ENCODE measurements at regions not wholly inside any gene's neighbourhood (a gene's known extent, or its start where the extent isn't known, plus 50 kb on each side); places are given as distances from the start of the nearest gene placed in this dataset.

DNA sequence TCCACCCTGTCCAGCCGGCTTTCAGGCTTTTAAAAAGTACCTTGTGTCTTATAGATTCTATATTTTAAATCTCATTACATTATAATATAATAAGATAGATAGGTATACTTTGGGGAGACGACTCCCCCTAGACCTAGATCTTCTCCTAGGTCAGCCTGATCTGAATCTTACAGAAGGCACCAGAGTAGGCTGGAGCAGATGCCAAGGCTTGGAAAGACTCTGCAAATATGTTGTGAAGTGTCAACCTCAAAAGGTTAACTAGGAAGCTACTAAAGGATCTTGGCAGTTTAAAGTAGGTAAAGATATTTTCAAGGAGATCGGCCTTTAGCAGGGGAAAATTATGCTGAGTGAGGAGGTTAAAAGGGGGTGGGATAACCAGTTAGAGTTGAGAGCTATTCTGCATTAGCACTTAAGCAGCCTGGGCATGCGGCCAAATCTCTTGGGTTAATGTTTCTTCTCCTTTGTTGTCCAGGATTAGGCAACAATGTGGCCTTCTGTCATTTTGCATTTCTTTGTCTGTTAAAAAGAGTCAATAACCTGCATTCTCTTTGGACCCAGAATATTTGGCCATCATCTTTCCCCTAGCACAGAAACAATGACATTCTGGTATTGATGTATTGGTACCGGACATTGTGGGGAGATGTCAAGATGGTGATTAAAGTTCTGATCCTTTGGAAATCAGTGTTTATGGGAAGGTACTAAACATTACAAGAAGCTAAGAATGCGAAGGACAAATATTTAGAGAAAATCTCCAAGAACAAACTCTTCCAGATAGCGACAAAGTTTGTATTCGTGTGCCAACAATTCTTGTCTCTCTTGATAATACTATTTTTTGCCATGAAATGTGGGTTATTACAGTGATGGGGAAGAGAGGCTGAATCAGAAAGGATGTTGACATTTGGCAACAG, 51.2 kb upstream of the DHX40 start (continued):
- TF ChIP-seq ZNF792 (CRISPR knock-in tag; IDR thresholded peaks at IDR 0.05) (0 out of 2 replicates have a peak, but pooled peaks have one; percentile 30), GABPB1 (CRISPR knock-in tag; IDR thresholded peaks at IDR 0.05) (no peak), SUZ12 (IDR thresholded peaks at IDR 0.05; ENCODE audit: low read depth, low read length) (no peak), ZNF567 (CRISPR knock-in tag; IDR thresholded peaks at IDR 0.05; ENCODE audit: borderline replicate concordance) (no peak), KLF9 (CRISPR knock-in tag; IDR thresholded peaks at IDR 0.05; ENCODE audit: low read depth) (0 out of 2 replicates have a peak, but pooled peaks have one; percentile 39), NCOA1 (CRISPR knock-in tag; IDR thresholded peaks at IDR 0.05) (peak; percentile 63; the same call in 1 of the 2 replicates), ARNTL (CRISPR knock-in tag; IDR thresholded peaks at IDR 0.05) (peak; percentile 53; the same call in 1 of the 2 replicates), TEAD3 (CRISPR knock-in tag; optimal IDR thresholded peaks at IDR 0.05; ENCODE audit: borderline replicate concordance) (peak; percentile 94), NFIC (IDR thresholded peaks at IDR 0.05; ENCODE audit: low read length) (peak; percentile 98), MLLT10 (CRISPR knock-in tag; IDR thresholded peaks at IDR 0.05) (no peak), ZKSCAN5 (CRISPR knock-in tag; IDR thresholded peaks at IDR 0.05) (no peak), ZNF205 (CRISPR knock-in tag; IDR thresholded peaks at IDR 0.05) (peak; percentile 86; the same call in 1 of the 2 replicates), PAF1 (CRISPR knock-in tag; IDR thresholded peaks at IDR 0.05) (no peak), ZBTB21 (CRISPR knock-in tag; IDR thresholded peaks at IDR 0.05) (no peak), ZNF557 (CRISPR knock-in tag; IDR thresholded peaks at IDR 0.05) (no peak; the same call in 1 of the 2 replicates), FOXK2 (IDR thresholded peaks at IDR 0.05) (peak; percentile 62; the same call in 1 of the 2 replicates), TGIF2 (CRISPR knock-in tag; IDR thresholded peaks at IDR 0.05) (peak; percentile 74; the same call in 1 of the 2 replicates), RNF2 (conservative IDR thresholded peaks at IDR 0.05; ENCODE audit: low read depth) (no peak), KMT2B (CRISPR knock-in tag; IDR thresholded peaks at IDR 0.05) (no peak), ZNF672 (CRISPR knock-in tag; IDR thresholded peaks at IDR 0.05) (no peak)
- TF ChIP-seq, protein P1, sequence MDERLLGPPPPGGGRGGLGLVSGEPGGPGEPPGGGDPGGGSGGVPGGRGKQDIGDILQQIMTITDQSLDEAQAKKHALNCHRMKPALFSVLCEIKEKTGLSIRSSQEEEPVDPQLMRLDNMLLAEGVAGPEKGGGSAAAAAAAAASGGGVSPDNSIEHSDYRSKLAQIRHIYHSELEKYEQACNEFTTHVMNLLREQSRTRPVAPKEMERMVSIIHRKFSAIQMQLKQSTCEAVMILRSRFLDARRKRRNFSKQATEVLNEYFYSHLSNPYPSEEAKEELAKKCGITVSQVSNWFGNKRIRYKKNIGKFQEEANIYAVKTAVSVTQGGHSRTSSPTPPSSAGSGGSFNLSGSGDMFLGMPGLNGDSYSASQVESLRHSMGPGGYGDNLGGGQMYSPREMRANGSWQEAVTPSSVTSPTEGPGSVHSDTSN (CRISPR knock-in tag; IDR thresholded peaks at IDR 0.05): no peak
- TF ChIP-seq, protein P2, sequence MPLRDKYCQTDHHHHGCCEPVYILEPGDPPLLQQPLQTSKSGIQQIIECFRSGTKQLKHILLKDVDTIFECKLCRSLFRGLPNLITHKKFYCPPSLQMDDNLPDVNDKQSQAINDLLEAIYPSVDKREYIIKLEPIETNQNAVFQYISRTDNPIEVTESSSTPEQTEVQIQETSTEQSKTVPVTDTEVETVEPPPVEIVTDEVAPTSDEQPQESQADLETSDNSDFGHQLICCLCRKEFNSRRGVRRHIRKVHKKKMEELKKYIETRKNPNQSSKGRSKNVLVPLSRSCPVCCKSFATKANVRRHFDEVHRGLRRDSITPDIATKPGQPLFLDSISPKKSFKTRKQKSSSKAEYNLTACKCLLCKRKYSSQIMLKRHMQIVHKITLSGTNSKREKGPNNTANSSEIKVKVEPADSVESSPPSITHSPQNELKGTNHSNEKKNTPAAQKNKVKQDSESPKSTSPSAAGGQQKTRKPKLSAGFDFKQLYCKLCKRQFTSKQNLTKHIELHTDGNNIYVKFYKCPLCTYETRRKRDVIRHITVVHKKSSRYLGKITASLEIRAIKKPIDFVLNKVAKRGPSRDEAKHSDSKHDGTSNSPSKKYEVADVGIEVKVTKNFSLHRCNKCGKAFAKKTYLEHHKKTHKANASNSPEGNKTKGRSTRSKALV (CRISPR knock-in tag; IDR thresholded peaks at IDR 0.05): peak; percentile 55; the same call in 1 of the 2 replicates
- TF ChIP-seq, protein P3, sequence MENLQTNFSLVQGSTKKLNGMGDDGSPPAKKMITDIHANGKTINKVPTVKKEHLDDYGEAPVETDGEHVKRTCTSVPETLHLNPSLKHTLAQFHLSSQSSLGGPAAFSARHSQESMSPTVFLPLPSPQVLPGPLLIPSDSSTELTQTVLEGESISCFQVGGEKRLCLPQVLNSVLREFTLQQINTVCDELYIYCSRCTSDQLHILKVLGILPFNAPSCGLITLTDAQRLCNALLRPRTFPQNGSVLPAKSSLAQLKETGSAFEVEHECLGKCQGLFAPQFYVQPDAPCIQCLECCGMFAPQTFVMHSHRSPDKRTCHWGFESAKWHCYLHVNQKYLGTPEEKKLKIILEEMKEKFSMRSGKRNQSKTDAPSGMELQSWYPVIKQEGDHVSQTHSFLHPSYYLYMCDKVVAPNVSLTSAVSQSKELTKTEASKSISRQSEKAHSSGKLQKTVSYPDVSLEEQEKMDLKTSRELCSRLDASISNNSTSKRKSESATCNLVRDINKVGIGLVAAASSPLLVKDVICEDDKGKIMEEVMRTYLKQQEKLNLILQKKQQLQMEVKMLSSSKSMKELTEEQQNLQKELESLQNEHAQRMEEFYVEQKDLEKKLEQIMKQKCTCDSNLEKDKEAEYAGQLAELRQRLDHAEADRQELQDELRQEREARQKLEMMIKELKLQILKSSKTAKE (CRISPR knock-in tag; IDR thresholded peaks at IDR 0.05; ENCODE audit: borderline replicate concordance): peak; percentile 41; the same call in 1 of the 2 replicates
- TF ChIP-seq, protein P4, sequence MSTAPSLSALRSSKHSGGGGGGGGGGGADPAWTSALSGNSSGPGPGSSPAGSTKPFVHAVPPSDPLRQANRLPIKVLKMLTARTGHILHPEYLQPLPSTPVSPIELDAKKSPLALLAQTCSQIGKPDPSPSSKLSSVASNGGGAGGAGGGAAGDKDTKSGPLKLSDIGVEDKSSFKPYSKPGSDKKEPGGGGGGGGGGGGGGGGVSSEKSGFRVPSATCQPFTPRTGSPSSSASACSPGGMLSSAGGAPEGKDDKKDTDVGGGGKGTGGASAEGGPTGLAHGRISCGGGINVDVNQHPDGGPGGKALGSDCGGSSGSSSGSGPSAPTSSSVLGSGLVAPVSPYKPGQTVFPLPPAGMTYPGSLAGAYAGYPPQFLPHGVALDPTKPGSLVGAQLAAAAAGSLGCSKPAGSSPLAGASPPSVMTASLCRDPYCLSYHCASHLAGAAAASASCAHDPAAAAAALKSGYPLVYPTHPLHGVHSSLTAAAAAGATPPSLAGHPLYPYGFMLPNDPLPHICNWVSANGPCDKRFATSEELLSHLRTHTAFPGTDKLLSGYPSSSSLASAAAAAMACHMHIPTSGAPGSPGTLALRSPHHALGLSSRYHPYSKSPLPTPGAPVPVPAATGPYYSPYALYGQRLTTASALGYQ (CRISPR knock-in tag; IDR thresholded peaks at IDR 0.05): no peak
